GM19372 (cell line): ENCODE measurements at regions not wholly inside any gene's neighbourhood (a gene's known extent, or its start where the extent isn't known, plus 50 kb on each side); places are given as distances from the start of the nearest gene placed in this dataset.

Source experiments
- ATAC-seq: cut with Tn5 transposase; IDR thresholded peaks from one replicate; pipeline ENCODE4 v1.9.1; 2021; ENCODE audit warnings: mild to moderate bottlenecking, low read depth, moderate library complexity; ENCODE audit not compliant: unreplicated experiment

DNA sequence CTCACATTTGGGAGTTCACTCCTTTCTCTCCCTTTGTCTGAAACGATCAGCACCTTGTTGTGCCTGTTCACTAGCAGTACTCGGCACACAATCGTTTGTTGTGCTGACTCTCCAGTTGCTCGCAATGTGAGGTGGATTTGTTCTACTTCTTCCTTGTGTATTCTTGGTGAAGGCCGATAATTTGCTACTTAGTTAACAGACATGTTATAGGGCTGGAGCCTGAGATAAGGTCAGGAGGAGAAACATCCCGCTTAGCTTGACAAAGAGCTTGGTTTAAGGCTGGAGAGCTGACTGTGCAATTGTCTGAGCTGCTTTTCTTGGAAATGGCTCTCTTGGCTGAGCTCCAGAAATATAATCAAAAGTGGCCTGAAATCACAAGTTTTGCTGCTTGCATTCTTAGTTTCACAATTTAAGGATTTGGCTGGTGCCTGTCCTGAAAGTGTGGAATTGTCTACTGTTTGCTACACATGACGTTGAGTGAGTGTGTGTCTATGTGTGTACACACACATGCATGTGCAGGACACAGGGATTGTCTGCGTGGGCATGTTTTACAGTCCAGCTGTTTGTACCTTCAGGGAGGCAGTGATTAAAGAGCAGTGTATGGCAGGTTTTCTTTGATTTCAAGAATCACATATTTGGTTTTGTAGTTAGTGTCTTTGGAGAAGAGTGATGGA lies 77.7 kb downstream of the ARF6 start:
- ATAC-seq: peak; percentile 23

DNA sequence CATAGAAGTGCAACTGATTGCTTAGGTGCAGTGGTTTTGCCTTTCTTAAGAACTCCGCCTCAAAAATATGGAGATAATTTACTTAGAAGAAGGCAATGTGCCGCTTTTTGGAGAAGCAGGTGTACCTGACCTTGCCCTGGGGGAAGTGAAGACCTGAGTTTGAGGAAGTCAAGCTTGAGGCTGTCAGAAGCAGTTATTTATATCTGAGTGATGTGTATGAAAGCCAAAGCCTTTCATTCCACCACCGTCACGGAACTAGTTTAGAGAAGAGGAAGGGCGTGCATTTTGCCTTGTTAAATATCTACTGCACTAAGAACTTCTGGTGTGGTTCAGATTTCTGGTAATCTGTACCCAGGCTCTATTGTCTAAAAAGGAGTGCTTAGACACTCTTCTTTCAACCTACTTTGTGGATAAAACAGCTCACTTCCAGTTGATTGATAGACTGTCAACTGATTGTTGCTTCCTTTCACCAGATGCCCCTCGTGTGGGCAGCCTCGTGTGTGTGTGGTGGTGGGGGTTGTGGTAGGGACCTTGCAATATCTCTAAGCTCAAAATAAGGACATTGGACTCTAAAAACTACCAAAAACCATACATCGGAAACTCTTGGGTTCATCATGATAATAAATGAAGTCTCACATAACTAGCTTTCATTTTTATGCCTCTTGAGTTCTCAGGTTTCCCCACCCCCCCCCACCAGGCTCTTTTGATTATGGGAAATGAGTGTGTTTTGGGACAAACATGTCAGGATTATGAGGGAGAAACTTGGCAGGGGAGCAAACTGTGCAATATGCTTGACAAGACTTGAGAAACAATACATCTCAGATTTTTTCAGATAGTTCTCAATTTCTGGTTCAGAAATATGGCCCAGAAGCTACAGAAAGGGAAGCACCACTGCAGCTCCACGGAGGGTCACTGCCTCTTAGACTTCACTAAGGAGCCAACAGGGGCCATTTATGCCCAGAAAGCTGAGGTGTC lies 78.6 kb downstream of the ARF6 start:
- ATAC-seq: peak; percentile 89

DNA sequence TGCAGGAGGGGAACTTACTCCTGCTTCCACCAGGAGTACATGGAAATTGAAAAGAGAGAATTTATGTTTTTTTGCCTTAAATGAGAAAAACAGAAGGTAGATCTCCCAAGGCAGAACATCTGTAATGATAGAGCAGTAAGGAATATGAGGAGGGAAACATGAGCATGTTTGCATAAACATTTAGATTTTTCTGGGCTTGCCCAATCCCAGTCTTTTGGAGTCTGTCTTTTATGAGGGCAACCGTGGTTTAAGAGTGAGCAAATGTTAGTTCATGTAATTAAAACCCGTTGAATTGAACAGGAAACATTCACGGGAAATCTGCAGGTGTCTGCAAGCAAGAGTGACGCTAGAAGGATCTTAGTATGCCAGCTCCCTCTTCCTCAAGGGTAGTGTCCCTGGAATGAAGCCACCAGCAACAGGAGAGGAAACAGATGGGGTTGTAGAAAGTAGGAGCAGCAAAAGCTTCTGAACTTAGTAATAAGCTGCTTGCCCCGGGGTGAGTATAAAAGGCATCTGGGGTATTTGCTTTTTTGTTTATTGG lies 79.3 kb downstream of the ARF6 start:
- no peak for ATAC-seq

DNA sequence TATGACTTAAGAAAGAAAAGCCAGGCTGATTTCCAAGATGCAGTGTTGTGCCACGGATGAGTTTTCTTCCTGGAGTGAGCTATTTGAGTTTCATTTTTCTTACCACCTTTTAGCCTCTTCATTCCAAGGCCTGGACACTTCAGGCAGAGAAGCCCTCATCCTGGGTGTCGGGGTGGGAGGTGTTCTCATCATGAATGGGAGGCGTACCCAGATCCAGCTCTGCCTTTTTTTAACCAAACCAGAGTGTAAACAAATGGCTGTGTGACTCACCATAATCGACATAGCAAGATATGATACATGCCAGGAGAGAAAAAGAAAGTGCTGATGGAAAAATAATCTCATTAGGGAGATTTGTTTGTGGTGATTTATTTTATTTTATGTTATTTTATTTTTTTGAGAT lies 79.9 kb downstream of the ARF6 start:
- ATAC-seq: no peak

DNA sequence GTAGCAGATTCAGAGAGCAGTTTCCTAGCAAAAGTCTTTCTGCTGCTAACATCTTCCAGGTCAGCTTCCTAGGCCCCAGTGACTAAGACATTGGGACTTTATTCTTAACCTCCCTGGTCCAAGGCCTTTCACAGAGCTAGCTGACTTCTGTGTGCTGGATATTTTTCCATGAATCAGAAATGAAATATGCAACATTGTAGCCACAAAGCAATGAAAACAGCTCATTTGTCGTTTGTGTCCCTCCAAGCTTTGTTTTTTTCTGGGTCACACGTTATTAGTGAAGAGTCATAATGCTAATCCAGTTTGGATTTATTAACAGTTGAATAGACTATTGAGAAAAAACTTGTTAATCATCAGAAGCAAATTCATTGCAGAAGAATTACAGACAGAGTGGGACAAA lies 82.4 kb downstream of the ARF6 start:
- ATAC-seq: no peak

DNA sequence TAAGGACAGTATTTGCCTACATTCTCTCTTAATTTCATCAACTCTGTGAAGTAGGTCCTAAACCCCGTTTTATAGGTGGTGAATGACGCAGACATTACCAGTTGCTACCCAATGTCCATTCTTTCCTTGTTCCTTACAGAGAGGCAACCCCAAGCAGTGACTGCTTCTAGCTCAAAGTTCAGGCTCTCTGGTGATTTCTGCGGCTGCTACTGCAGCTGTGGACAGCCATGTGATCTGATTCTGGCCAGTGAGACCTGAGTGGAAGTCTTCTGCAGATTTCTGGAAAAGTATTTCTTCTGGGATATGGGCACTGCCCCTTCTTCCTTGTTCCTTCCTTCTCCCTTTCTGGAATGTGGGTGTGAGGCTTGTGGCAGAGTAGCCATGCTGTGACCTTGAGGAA lies 82.9 kb downstream of the ARF6 start:
- ATAC-seq: no peak

DNA sequence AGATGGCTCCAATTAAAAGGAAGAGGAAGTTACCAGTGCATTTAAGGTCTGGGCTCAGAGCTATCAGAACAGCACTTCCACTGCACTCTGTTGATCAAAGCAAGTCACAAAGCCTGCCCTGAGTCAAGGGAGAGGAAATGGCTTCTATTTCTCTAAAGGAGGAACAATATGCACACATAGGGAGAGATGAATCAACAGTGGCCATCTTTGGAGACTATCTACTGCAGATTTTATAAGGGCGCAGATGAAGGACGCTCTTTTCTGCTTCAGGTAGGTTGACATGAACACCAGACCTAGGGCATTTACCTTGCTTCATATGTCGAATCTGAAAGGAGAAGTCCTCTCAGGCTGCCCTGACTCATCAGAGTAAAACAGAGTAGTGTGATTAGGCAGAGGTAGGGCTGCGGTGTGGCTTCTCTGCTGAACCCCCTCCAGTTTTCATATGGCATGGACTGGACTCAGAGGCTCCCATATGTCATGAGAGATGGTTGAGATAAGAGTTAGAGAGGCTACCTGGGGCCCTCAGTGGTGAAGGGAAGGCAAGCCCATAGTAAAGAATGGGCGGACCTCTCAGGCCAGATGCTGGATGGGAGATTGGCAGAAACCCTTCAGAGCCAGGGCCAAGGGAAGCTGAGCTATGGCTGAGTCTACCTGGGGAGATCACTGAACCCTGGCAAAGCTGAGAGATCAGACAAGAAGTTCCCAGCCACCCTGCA lies 84.4 kb downstream of the ARF6 start:
- peak; percentile 63 for ATAC-seq

DNA sequence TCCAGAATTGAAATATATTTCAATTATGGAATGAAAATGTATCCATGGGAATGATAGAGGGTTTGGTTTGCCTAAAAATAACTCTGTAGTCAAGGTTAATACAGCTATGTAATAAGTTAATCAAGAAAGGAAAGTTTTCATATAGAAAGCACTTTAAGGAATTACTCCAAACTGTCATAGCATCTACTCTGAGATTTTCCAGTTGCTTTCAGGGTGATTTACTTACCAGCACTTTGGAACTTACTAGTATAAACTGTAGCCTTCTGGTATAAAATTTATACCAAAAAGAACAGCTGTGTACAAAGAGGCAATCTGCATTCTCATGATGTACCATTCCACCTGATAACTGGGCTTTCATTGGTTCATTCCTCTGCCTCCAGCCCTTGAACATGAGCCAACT lies 87.1 kb downstream of the ARF6 start:
- ATAC-seq: no peak

DNA sequence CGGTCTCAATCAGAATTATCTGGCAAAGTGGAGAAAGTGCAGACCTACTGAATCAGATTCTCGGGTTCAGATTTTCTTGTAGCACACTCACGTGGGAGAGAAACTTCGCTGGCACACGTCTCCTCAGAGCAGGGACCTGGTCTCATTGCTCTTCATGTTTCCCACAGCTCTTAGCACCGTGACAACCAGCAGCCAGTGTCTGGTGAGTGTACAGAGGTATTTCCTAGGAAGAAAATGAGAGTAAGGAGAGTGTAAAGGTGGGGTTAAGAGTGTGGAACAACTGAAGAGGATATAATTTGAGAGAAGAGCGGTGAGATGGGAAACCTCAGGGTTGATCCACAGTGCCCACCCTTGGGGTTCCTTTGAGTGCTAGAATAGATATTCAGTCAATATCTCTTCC lies 89.2 kb downstream of the ARF6 start:
- ATAC-seq: no peak

DNA sequence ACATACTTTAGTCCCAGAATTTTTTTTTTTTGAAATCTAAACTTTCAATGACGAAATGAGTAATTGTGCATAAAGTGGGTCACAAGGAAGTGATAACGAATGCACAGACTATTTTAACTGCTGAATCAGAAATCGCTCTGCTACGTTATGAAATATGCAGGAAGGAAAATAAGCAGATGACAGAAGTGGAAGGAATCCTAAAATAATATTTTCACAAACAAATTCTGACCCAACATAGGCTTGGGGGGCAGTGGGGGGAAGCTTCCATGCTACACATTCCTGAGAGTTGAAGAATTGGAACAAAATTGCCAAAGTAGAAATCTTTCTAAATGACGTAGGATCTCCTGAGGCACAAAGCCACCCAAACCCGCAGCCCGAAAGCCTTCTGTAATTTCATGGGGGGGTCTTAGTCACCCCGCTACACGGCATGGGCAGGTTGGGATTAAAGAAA lies 89.6 kb downstream of the ARF6 start:
- ATAC-seq: no peak

DNA sequence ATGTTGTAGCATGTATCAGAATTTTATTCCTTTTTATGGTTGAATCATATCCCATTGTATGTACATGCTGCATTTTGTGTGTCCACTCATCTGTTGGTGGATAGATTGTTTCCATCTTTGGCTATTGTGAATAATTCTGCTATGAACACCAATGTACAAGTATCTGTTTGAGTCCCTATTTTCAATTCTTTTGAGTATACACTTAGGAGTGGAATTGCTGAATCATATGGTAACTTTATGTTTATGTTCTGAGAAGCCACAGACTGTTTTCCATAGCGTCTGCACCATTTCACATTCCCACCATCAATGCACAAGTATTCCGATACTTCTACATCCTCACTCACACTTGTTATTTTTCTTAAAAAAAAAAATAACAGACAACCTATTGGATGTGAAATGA lies 91.5 kb downstream of the ARF6 start:
- no peak for ATAC-seq

DNA sequence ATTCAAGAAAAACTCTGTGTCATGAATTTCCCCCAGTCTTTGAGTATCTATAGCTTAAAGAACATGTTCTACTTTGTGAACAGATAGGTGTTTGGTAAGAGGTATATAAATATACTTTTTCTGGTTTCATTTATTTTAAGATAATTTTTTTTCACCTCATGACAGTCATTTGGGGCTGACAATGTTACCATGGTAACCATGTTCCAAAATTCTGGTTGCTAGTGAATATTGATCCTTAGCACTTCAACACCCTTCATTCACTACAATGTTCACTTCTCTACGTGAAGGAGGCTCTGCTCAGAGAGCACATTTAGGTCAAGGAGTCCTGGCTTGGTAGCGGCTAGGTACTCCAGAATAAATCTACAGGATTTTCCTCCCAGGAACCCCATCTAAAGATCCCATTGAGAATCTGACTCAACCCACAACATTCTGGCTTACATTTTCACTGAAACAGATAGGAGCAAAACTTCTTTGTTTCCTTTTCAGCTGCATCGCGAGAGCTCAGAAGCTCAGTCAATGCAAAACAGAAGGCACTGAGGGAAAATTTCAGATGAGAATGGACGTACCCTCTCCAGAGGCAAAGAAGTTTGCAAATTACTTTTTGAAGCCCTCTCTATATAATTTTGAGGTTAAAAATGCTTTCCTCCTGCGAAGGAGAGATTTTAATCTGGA lies 93.6 kb downstream of the ARF6 start:
- ATAC-seq: no peak

DNA sequence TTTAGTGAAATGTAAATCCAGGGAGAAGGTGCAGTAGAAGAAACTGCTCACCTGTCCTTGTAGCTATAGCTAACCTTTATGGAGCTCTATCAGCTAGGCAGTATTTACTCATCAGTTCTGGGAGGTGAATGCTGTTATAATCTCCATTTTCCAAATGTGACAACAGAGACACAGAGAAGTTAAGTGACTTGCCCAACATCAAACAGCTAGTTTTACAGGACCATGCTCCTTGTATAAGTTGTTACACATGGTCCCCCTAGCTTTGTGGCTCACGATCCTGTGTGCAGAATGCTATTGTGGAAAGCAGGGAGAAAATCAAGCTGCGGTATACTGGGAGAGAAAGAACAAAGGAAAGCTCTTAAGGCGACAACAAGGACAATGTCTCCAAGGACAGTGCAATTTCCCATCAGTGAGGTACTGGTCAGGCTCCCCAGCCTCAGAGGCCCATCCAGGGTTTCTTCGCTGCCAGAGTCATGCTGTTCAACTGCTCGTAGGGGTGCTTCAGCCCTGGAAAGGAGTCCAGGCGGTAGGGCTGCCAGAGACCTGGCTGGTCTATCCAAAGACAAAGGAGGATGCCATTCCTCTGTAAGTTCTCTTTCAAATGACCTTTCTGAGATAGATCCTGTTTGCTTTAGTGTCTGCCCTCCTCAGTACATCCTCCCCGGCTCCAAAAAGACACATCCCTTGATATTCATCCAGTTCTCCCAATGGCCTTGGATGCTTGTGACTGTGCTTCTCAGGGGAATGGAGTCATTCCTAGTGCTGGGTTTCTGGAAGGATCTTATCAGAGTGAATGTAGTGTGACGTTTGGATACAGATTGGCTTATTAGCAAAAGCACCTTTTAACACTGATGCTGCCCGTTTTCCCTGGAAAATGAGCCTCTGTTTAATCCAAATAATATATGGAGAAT lies 95.5 kb downstream of the ARF6 start:
- no peak for ATAC-seq

DNA sequence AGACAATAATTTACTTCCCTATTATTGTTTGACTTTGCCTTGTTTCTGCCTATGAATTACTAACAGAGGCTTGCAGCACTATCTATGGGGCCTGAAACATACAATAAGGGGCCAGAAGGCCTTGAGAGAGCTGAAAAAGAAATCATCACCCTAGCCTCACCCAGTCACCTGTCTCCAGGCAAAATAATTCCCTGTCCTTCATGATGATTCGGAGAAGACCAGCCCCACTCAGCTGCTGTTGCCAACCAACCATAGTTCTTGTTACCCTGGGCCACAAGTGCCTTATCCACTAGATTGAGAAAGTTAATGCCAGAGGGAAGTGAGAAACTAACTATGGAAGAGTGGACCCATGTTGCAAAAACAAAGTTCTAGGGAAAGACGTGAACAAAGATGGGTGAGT lies 97.1 kb downstream of the ARF6 start:
- ATAC-seq: no peak

DNA sequence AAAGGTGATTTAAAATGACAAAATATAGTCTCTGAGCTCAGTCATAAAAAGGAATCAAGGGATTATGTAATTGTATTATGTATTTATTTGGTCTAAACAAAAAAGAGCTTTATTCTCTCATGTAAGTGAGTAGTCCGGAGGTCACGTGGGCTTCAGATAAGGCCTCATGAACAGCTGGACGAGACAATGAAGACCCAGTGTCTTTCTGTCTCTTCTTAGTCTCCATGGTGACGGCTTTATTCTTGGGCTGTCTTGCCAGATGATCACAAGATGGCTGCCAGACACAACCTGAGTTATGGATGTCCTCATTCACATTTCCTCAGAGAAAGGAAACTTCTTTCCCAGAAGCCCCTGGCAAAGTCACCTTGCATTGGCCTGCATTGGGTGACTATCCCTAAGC lies 98.6 kb downstream of the ARF6 start:
- ATAC-seq: no peak

DNA sequence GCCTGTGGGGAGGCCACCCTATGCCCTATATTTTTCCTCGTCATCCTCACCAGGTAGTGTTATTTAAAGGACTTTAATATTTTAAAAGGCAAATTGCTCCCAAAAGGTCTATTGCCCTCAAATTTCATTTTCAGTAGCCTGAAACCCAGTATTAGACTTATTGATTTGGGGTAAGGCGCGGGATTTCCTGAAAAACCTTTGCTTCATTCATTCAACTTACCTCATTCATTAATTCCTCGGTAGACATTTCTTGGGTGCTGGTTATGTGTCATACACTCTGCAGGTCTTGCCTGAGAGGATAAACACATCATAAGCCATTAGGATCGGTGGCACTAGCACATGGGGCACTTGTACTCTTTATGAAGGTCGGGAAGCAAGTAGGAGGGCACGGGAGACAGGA lies 99.2 kb downstream of the ARF6 start:
- ATAC-seq: no peak

DNA sequence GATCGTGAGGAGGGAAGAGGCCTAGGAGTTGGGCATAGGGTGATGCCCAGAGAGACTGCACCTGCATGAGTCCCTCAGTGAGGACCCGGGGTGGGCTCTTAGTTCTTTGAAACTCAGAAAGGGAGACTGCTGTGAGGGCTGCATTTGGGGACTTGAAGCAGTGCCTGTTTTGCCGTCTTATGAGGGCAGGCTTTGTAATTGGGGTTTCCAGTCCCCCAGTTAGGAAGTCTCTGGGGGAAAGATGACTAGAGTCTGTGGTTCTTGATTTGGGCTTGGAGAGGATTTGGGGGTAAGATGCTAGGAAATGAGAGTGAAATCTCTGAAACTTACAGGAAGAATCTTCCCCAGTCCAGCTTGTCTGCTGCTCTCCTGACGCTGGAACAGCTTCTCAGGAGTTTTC lies 99.6 kb downstream of the ARF6 start:
- ATAC-seq: no peak

DNA sequence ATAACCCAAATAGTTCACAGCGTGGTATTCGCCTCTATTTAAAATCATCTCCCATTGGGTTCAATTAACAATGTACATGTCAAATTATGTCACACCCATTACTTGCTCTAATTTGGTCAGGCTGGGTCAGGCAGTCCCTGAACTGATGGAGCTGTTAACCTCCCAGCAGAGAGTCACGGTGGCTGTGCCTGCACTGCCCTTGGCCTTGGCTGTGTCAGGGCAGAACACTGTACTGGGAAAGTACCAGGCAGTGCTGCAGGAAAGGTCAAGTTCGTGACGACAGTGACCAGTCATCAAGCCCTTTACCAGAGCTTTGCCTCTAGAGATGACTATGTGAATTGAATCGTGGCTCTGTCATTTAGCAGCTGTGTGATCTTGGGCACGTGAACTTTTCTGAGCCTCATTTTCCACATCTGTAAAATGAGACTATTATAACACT lies 100.0 kb downstream of the ARF6 start:
- peak; percentile 91 for ATAC-seq

DNA sequence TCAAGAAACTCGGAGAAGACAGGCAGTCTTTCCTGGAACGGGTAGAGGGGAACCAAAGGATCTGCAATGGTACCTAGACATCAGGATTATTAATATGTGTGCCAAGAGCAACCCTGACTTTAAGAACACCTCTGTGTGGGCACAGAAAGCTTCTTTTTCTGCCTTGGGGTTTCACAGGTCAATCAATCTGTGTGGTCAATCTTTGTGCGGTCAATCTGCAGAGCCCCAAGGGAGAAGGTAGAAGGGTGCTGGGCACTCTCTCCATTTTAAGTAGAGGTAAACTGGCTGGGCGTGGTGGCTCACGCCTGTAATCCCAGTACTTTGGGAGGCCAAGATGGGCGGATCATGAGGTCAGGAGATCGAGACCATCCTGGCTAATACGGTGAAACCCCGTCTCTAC lies 100.7 kb downstream of the ARF6 start:
- ATAC-seq: no peak
